IPS DF 6.9 (cell line): ENCODE measurements at regions not wholly inside any gene's neighbourhood (a gene's known extent, or its start where the extent isn't known, plus 50 kb on each side); places are given as distances from the start of the nearest gene placed in this dataset.
"Not testable (repeated sequence)": the region's sequence is repeated elsewhere in the genome, so short reads cannot be mapped to it uniquely, and the experiment has no call there.

ENCODE experiments used
- DNase-seq: peaks from one replicate; pipeline ENCODE4 v3.0.0-alpha.2; 2013; ENCODE audit warnings: low read depth, low spot score
- H3K27ac ChIP-seq: one replicate; pipeline ENCODE4 v1.5.1; 2013; ENCODE audit warnings: low read length, control low read depth
- H3K27me3 ChIP-seq: 2 replicates; pipeline ENCODE4 v1.6.1; 2013; ENCODE audit warnings: mild to moderate bottlenecking, low read length; ENCODE audit not compliant: control insufficient read depth, insufficient read depth
- H3K36me3 ChIP-seq: 2 replicates; pipeline ENCODE4 v1.6.1; 2013; ENCODE audit warnings: low read length; ENCODE audit not compliant: control insufficient read depth, insufficient read depth
- H3K4me1 ChIP-seq: 2 replicates; pipeline ENCODE4 v1.6.1; 2013; ENCODE audit warnings: low read length; ENCODE audit not compliant: control insufficient read depth, insufficient read depth
- H3K4me3 ChIP-seq: 2 replicates; pipeline ENCODE4 v1.5.1; 2013; ENCODE audit warnings: mild to moderate bottlenecking, low read length
- H3K9me3 ChIP-seq: 2 replicates; pipeline ENCODE4 v1.6.1; 2013; ENCODE audit warnings: low read length, inconsistent platforms; ENCODE audit not compliant: control insufficient read depth, insufficient read depth
- WGBS: extraction: QIAGEN DNeasy Blood & Tissue Kit; methylation state at CpG from one replicate; pipeline ENCODE4 v1.1.7; 2013; ENCODE audit warnings: mixed read lengths, missing lambda C conversion rate; ENCODE audit not compliant: insufficient read length, insufficient coverage; 5-methylcytosine and 5-hydroxymethylcytosine counted together

GRCh38 chr11:57047610-57048009 lies 58.9 kb downstream of the OR5AK2 start:
- DNase-seq, result no peak
- Histone ChIP-seq H3K9me3 (no peaks in the 10 kb centered on the region), H3K4me1 (no peaks in the 10 kb centered on the region), H3K36me3 (no peaks in the 10 kb centered on the region), H3K4me3 (no peak overlapping the region), H3K27ac (no peak overlapping the region), H3K27me3 (no peaks in the 10 kb centered on the region)

GRCh38 chr11:57049749-57050148 lies 61.0 kb downstream of the OR5AK2 start:
- WGBS, result no CpG with 5 or more reads among the region's 4 CpGs
- Histone ChIP-seq H3K4me1 (no peaks in the 10 kb centered on the region), H3K9me3 (no peaks in the 10 kb centered on the region), H3K36me3 (no peaks in the 10 kb centered on the region), H3K4me3 (no peak overlapping the region), H3K27me3 (no peaks in the 10 kb centered on the region), H3K27ac (no peak overlapping the region)
- no peak for DNase-seq

GRCh38 chr11:57054817-57055216 lies 66.1 kb downstream of the OR5AK2 start:
- H3K36me3 ChIP-seq, result no peaks in the 10 kb centered on the region
- H3K27ac ChIP-seq, result no peak overlapping the region
- no peaks in the 10 kb centered on the region for H3K9me3 ChIP-seq
- no peaks in the 10 kb centered on the region for H3K4me1 ChIP-seq
- DNase-seq, result no peak
- no peaks in the 10 kb centered on the region for H3K27me3 ChIP-seq
- H3K4me3 ChIP-seq, result no peak overlapping the region

GRCh38 chr11:57055744-57056143 lies 67.0 kb downstream of the OR5AK2 start:
- no peaks in the 10 kb centered on the region for H3K27me3 ChIP-seq
- no peaks in the 10 kb centered on the region for H3K9me3 ChIP-seq
- no CpG with 5 or more reads among the region's 2 CpGs for WGBS
- no peaks in the 10 kb centered on the region for H3K36me3 ChIP-seq
- H3K27ac ChIP-seq, result no peak overlapping the region
- DNase-seq, result no peak
- no peaks in the 10 kb centered on the region for H3K4me1 ChIP-seq
- no peak overlapping the region for H3K4me3 ChIP-seq

- WGBS, result no CpG with 5 or more reads among the region's 3 CpGs
- Histone ChIP-seq H3K27ac (no peak overlapping the region), H3K36me3 (no peaks in the 10 kb centered on the region), H3K4me1 (no peaks in the 10 kb centered on the region), H3K4me3 (no peak overlapping the region), H3K27me3 (no peaks in the 10 kb centered on the region), H3K9me3 (no peaks in the 10 kb centered on the region)
- DNase-seq, result no peak
These were observed 68.0 kb downstream of the OR5AK2 start for GRCh38 chr11:57056735-57057134.

- Histone ChIP-seq H3K4me3 (no peak overlapping the region), H3K27me3 (no peaks in the 10 kb centered on the region), H3K9me3 (no peaks in the 10 kb centered on the region), H3K27ac (no peak overlapping the region), H3K36me3 (no peaks in the 10 kb centered on the region), H3K4me1 (no peaks in the 10 kb centered on the region)
- no peak for DNase-seq
These were observed 68.8 kb downstream of the OR5AK2 start for GRCh38 chr11:57057561-57057960.

- H3K9me3 ChIP-seq, H3K27ac ChIP-seq, H3K4me1 ChIP-seq, H3K4me3 ChIP-seq, H3K36me3 ChIP-seq, H3K27me3 ChIP-seq, DNase-seq: not testable (repeated sequence)
- WGBS, result no CpG with 5 or more reads among the region's 7 CpGs
These were observed 74.2 kb downstream of the OR5AK2 start for GRCh38 chr11:57062957-57063356.

- Histone ChIP-seq H3K36me3 (no peaks in the 10 kb centered on the region), H3K4me3 (no peak overlapping the region), H3K4me1 (no peaks in the 10 kb centered on the region), H3K27me3 (no peaks in the 10 kb centered on the region), H3K27ac (no peak overlapping the region), H3K9me3 (no peaks in the 10 kb centered on the region)
- DNase-seq, result no peak
- WGBS, result no CpG with 5 or more reads among the region's 1 CpG
These were observed 81.2 kb downstream of the OR5AK2 start for GRCh38 chr11:57069942-57070341.

- no peaks in the 10 kb centered on the region for H3K4me1 ChIP-seq
- DNase-seq, result no peak
- H3K9me3 ChIP-seq, result no peaks in the 10 kb centered on the region
- no peaks in the 10 kb centered on the region for H3K27me3 ChIP-seq
- H3K36me3 ChIP-seq, result no peaks in the 10 kb centered on the region
- H3K27ac ChIP-seq, result no peak overlapping the region
- H3K4me3 ChIP-seq, result no peak overlapping the region
These were observed 83.1 kb downstream of the OR5AK2 start for GRCh38 chr11:57071829-57072228.

GRCh38 chr11:57072640-57073039 lies 83.9 kb downstream of the OR5AK2 start:
- no peak for DNase-seq
- no peak overlapping the region for H3K4me3 ChIP-seq
- no peaks in the 10 kb centered on the region for H3K36me3 ChIP-seq
- H3K4me1 ChIP-seq, result no peaks in the 10 kb centered on the region
- no peak overlapping the region for H3K27ac ChIP-seq
- H3K27me3 ChIP-seq, result no peaks in the 10 kb centered on the region
- no peaks in the 10 kb centered on the region for H3K9me3 ChIP-seq

- Histone ChIP-seq H3K27me3 (no peaks in the 10 kb centered on the region), H3K9me3 (no peaks in the 10 kb centered on the region), H3K4me3 (no peak overlapping the region), H3K27ac (no peak overlapping the region), H3K36me3 (no peaks in the 10 kb centered on the region), H3K4me1 (no peaks in the 10 kb centered on the region)
- no CpG with 5 or more reads among the region's 3 CpGs for WGBS
- no peak for DNase-seq
These were observed 84.4 kb downstream of the OR5AK2 start for GRCh38 chr11:57073128-57073527.

GRCh38 chr11:57081356-57081755 lies 92.6 kb downstream of the OR5AK2 start:
- Histone ChIP-seq H3K4me3 (no peak overlapping the region), H3K4me1 (0 out of 2 replicates have a peak, but pooled peaks cover 2% of the 10 kb centered on the region), H3K27me3 (no peaks in the 10 kb centered on the region), H3K36me3 (no peaks in the 10 kb centered on the region), H3K27ac (no peak overlapping the region), H3K9me3 (no peaks in the 10 kb centered on the region)
- DNase-seq, result no peak
- WGBS, result no CpG with 5 or more reads among the region's 1 CpG
